ENCODE measurements at regions not wholly inside any gene's neighbourhood (a gene's known extent, or its start where the extent isn't known, plus 50 kb on each side); places are given as distances from the start of the nearest gene placed in this dataset.
"Not testable (repeated sequence)": the region's sequence is repeated elsewhere in the genome, so short reads cannot be mapped to it uniquely, and the experiment has no call there.

DNA sequence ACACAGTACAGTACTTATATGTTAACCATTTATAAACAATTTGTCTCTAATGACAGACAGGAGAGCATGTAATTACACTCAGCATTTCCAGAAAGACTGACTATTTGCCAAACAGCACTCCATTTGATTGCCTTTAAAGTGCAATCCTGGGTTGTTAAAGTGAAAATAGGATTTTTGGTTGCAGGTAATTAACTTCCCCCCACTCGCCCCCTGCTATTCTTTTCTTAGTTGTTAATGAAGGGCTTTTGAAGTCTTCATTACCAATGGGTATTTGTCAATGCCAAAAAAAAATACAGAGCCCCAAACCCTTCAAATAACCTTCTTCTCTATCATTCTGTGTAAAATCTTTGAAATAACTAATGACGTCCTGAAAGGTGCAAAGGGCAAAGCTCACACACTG lies 825.6 kb downstream of the STPG2 start:
- no peaks in the 10 kb centered on the region for H3K36me3 ChIP-seq
- no peak overlapping the region for H3K4me3 ChIP-seq
- intact Hi-C loops (cut with DNase I; ENCODE audit: low total_unique reads): no loop called here
- TF ChIP-seq, protein P1, sequence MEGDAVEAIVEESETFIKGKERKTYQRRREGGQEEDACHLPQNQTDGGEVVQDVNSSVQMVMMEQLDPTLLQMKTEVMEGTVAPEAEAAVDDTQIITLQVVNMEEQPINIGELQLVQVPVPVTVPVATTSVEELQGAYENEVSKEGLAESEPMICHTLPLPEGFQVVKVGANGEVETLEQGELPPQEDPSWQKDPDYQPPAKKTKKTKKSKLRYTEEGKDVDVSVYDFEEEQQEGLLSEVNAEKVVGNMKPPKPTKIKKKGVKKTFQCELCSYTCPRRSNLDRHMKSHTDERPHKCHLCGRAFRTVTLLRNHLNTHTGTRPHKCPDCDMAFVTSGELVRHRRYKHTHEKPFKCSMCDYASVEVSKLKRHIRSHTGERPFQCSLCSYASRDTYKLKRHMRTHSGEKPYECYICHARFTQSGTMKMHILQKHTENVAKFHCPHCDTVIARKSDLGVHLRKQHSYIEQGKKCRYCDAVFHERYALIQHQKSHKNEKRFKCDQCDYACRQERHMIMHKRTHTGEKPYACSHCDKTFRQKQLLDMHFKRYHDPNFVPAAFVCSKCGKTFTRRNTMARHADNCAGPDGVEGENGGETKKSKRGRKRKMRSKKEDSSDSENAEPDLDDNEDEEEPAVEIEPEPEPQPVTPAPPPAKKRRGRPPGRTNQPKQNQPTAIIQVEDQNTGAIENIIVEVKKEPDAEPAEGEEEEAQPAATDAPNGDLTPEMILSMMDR (IDR thresholded peaks at IDR 0.05): no peak
- no peak for TF ChIP-seq POLR2A (IDR thresholded peaks at IDR 0.05)
- DNase-seq: no peak
- H3K9me3 ChIP-seq: no peaks in the 10 kb centered on the region
- H3K27me3 ChIP-seq: no peaks in the 10 kb centered on the region
- H3K4me1 ChIP-seq: no peaks in the 10 kb centered on the region
- no peak overlapping the region for H3K27ac ChIP-seq

- H3K27me3 ChIP-seq; intact Hi-C loops (cut with DNase I; ENCODE audit: low total_unique reads); DNase-seq; H3K9me3 ChIP-seq; H3K4me1 ChIP-seq; H3K27ac ChIP-seq; H3K36me3 ChIP-seq; H3K4me3 ChIP-seq: not testable (repeated sequence)
These were observed 817.5 kb downstream of the STPG2 start for GRCh38 chr4:97325751-97326150.

- TF ChIP-seq, protein P1 (IDR thresholded peaks at IDR 0.05): no peak
- no peak for TF ChIP-seq POLR2A (IDR thresholded peaks at IDR 0.05)
- DNase-seq: no peak
- Histone ChIP-seq H3K4me3 (no peak overlapping the region), H3K4me1 (no peaks in the 10 kb centered on the region), H3K36me3 (no peaks in the 10 kb centered on the region), H3K9me3 (no peaks in the 10 kb centered on the region), H3K27me3 (no peaks in the 10 kb centered on the region), H3K27ac (no peak overlapping the region)
- intact Hi-C loops (cut with DNase I; ENCODE audit: low total_unique reads): no loop called here
These were observed 812.4 kb downstream of the STPG2 start for GRCh38 chr4:97330917-97331316.

DNA sequence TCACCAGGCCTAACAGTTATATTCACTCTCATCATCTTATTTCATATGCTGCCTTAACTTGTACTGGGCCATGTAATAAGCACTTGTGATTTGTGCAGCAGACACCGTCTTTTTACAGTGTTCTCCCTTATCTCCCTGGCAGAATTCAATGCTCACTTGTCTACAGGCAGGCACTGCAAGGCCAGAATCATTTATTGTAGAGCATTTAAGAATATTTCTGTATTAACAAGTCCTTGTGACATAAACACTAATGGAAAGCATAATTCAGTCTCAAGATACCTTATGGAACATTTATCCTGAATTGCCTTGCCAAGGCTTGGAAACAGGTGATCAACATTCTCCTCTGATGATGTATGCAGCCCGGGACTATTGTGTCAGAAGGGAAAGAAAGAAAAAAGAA lies 808.9 kb downstream of the STPG2 start:
- intact Hi-C loops (cut with DNase I; ENCODE audit: low total_unique reads): no loop called here

GRCh38 chr4:97349468-97350186 lies 793.6 kb downstream of the STPG2 start:
- TF ChIP-seq, protein P1 (IDR thresholded peaks at IDR 0.05): no peak
- no peak for TF ChIP-seq POLR2A (IDR thresholded peaks at IDR 0.05)
- intact Hi-C loops (cut with DNase I; ENCODE audit: low total_unique reads): no loop called here
- no peak overlapping the region for H3K27ac ChIP-seq

More for the DNA sequence above, 808.9 kb downstream of the STPG2 start:
- H3K27ac ChIP-seq: no peak overlapping the region
- no peaks in the 10 kb centered on the region for H3K27me3 ChIP-seq
- DNase-seq: no peak
- H3K4me1 ChIP-seq: no peaks in the 10 kb centered on the region
- TF ChIP-seq, protein P1 (IDR thresholded peaks at IDR 0.05): no peak
- TF ChIP-seq POLR2A (IDR thresholded peaks at IDR 0.05): no peak
- no peaks in the 10 kb centered on the region for H3K36me3 ChIP-seq
- no peaks in the 10 kb centered on the region for H3K9me3 ChIP-seq
- no peak overlapping the region for H3K4me3 ChIP-seq

GRCh38 chr4:97353876-97354275 lies 789.4 kb downstream of the STPG2 start:
- TF ChIP-seq, protein P1 (IDR thresholded peaks at IDR 0.05): no peak
- TF ChIP-seq POLR2A (IDR thresholded peaks at IDR 0.05): no peak
- no peak for DNase-seq
- H3K4me1 ChIP-seq: no peaks in the 10 kb centered on the region
- H3K27me3 ChIP-seq: no peaks in the 10 kb centered on the region
- H3K9me3 ChIP-seq: no peaks in the 10 kb centered on the region
- H3K4me3 ChIP-seq: no peak overlapping the region
- intact Hi-C loops (cut with DNase I; ENCODE audit: low total_unique reads): no loop called here
- H3K27ac ChIP-seq: no peak overlapping the region
- H3K36me3 ChIP-seq: no peaks in the 10 kb centered on the region

More at GRCh38 chr4:97349468-97350186, 793.6 kb downstream of the STPG2 start:
- Histone ChIP-seq H3K4me1 (no peaks in the 10 kb centered on the region), H3K36me3 (no peaks in the 10 kb centered on the region), H3K4me3 (no peak overlapping the region), H3K27me3 (no peaks in the 10 kb centered on the region), H3K9me3 (no peaks in the 10 kb centered on the region)
- no peak for DNase-seq
